HL-60 (cell line): ENCODE measurements at regions not wholly inside any gene's neighbourhood (a gene's known extent, or its start where the extent isn't known, plus 50 kb on each side); places are given as distances from the start of the nearest gene placed in this dataset.
"Not testable (repeated sequence)": the region's sequence is repeated elsewhere in the genome, so short reads cannot be mapped to it uniquely, and the experiment has no call there.

Source experiments
- DNase-seq, 2 experiments: peaks; one replicate each; pipeline ENCODE4 v3.0.0-alpha.2; 2010 to 2020; ENCODE audit warnings: low read depth in 1 of 2, low spot score in 1 of 2
- H3K27ac ChIP-seq: fragments of 250-450 bp; sonication (Bioruptor Pico); replicated peaks from 2 replicates; pipeline ENCODE4 v1.5.1; 2020; ENCODE audit warnings: mild to moderate bottlenecking, moderate library complexity
- H3K27me3 ChIP-seq: fragments of 250-450 bp; sonication (Bioruptor Pico); 2 replicates; pipeline ENCODE4 v1.5.1; 2021; ENCODE audit warnings: mild to moderate bottlenecking, moderate library complexity; ENCODE audit not compliant: insufficient read depth, poor library complexity, severe bottlenecking
- H3K4me3 ChIP-seq: replicated peaks from 2 replicates; pipeline ENCODE4 v1.5.1; 2011; ENCODE audit warnings: mild to moderate bottlenecking, control low read depth, low read length; ENCODE audit not compliant: insufficient read depth
- GABPA ChIP-seq: IDR thresholded peaks from 2 replicates; pipeline ENCODE4 v1.6.1; 2012; ENCODE audit warnings: low read depth
- POLR2AphosphoS5 ChIP-seq: IDR thresholded peaks from 2 replicates; pipeline ENCODE4 v1.6.1; 2012; ENCODE audit warnings: low read depth
- REST ChIP-seq: IDR thresholded peaks from 2 replicates; pipeline ENCODE4 v1.6.1; 2012; ENCODE audit warnings: low read depth; ENCODE audit not compliant: insufficient replicate concordance
- SPI1 ChIP-seq: IDR thresholded peaks from 2 replicates; pipeline ENCODE4 v1.6.1; 2012; ENCODE audit warnings: low read depth, mild to moderate bottlenecking, borderline replicate concordance
- TF ChIP-seq, protein P1 (sequence below): IDR thresholded peaks from one replicate; pipeline ENCODE4 v1.5.1; 2011; ENCODE audit warnings: low read length, control low read depth, inconsistent platforms; ENCODE audit not compliant: insufficient read depth

DNA sequence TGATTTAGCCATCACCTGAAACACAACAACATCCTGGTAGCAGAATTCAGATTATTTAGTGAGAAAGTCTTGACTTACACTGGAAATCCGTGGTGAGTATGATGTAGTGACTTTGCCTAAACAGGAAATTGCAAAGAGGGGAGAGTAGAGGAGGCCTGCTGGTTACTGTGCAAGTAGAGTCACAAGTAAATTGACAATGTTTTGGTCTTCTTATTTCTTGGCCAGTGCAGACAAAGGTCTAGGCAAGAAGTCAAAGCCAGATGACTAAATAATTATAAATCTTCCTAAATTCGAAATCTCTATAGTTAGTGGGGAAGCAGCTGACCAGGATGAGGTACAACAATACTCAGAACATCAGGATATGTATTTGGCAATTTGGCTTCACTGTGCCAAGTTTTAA lies 159.5 kb upstream of the KCTD3 start:
- H3K4me3 ChIP-seq: no peak overlapping the region
- no peaks in the 10 kb centered on the region for H3K27me3 ChIP-seq
- DNase-seq: no peak
- no peak for TF ChIP-seq POLR2AphosphoS5
- TF ChIP-seq SPI1: no peak
- no peak for TF ChIP-seq GABPA
- TF ChIP-seq, protein P1, sequence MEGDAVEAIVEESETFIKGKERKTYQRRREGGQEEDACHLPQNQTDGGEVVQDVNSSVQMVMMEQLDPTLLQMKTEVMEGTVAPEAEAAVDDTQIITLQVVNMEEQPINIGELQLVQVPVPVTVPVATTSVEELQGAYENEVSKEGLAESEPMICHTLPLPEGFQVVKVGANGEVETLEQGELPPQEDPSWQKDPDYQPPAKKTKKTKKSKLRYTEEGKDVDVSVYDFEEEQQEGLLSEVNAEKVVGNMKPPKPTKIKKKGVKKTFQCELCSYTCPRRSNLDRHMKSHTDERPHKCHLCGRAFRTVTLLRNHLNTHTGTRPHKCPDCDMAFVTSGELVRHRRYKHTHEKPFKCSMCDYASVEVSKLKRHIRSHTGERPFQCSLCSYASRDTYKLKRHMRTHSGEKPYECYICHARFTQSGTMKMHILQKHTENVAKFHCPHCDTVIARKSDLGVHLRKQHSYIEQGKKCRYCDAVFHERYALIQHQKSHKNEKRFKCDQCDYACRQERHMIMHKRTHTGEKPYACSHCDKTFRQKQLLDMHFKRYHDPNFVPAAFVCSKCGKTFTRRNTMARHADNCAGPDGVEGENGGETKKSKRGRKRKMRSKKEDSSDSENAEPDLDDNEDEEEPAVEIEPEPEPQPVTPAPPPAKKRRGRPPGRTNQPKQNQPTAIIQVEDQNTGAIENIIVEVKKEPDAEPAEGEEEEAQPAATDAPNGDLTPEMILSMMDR: no peak
- TF ChIP-seq REST: no peak
- H3K27ac ChIP-seq: no peak overlapping the region

GRCh38 chr1:215409546-215409945 lies 157.6 kb upstream of the KCTD3 start:
- not testable (repeated sequence) for DNase-seq, H3K27me3 ChIP-seq, H3K27ac ChIP-seq, H3K4me3 ChIP-seq

DNA sequence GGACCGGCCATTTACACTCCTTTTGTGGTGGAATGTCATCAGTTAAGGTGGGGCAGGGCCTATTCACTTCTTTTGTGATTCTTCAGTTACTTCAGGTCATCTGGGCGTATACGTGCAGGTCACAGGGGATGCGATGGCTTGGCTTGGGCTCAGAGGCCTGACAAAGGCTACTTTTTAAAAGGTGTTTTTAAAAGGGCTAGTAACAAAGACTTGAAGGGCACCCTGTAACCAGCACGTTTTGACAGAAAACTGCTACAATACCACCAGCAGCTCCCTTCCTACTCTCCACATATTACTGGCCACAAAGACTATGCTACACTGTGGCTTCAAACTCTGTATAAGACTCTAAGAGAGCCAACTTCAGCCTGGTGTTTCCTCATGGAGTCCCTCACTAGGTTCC lies 151.6 kb upstream of the KCTD3 start:
- not testable (repeated sequence) for H3K27ac ChIP-seq, DNase-seq, H3K27me3 ChIP-seq, H3K4me3 ChIP-seq

GRCh38 chr1:215416497-215416896 lies 150.6 kb upstream of the KCTD3 start:
- TF ChIP-seq, protein P1: no peak
- no peak for TF ChIP-seq REST
- TF ChIP-seq GABPA: no peak
- TF ChIP-seq SPI1: no peak
- no peak for TF ChIP-seq POLR2AphosphoS5
- no peak for DNase-seq
- Histone ChIP-seq H3K27me3 (no peaks in the 10 kb centered on the region), H3K27ac (no peak overlapping the region), H3K4me3 (no peak overlapping the region)

DNA sequence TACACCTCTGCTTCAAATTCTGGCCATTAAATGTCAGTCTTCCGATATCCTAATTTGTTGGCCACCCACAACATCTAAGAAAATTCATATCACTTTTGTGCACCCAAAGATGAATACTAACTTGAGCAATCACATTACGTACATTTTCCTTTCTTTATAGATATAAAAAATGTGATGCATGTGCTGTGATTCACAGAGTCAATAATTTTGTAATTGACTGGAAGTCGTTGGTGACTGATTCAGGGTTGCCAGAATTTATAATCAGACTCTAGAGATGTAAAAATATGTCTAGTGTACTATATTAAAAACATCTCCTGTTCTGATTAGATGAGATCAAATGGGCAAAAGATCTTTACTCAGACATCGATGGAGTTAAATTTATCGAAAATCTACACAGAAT lies 150.0 kb upstream of the KCTD3 start:
- DNase-seq: no peak
- H3K27me3 ChIP-seq: no peaks in the 10 kb centered on the region
- TF ChIP-seq REST: no peak
- TF ChIP-seq POLR2AphosphoS5: no peak
- TF ChIP-seq, protein P1: no peak
- TF ChIP-seq SPI1: no peak
- TF ChIP-seq GABPA: no peak
- no peak overlapping the region for H3K27ac ChIP-seq
- H3K4me3 ChIP-seq: no peak overlapping the region
